C4-2B (cell line): ENCODE measurements at regions not wholly inside any gene's neighbourhood (a gene's known extent, or its start where the extent isn't known, plus 50 kb on each side); places are given as distances from the start of the nearest gene placed in this dataset.

Experiments used
- ZFX ChIP-seq: fragments of 450-650 bp; IDR thresholded peaks from 2 replicates; pipeline ENCODE4 v1.6.1; 2017
- TF ChIP-seq, protein P1 (sequence below): fragments of 450-650 bp; conservative IDR thresholded peaks from 2 replicates; pipeline ENCODE4 v1.5.1; 2017; ENCODE audit warnings: mild to moderate bottlenecking

- TF ChIP-seq, protein P1, sequence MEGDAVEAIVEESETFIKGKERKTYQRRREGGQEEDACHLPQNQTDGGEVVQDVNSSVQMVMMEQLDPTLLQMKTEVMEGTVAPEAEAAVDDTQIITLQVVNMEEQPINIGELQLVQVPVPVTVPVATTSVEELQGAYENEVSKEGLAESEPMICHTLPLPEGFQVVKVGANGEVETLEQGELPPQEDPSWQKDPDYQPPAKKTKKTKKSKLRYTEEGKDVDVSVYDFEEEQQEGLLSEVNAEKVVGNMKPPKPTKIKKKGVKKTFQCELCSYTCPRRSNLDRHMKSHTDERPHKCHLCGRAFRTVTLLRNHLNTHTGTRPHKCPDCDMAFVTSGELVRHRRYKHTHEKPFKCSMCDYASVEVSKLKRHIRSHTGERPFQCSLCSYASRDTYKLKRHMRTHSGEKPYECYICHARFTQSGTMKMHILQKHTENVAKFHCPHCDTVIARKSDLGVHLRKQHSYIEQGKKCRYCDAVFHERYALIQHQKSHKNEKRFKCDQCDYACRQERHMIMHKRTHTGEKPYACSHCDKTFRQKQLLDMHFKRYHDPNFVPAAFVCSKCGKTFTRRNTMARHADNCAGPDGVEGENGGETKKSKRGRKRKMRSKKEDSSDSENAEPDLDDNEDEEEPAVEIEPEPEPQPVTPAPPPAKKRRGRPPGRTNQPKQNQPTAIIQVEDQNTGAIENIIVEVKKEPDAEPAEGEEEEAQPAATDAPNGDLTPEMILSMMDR = no peak
- no peak for TF ChIP-seq ZFX
Observed at GRCh38 chr16:76071690-76072089, 205.5 kb upstream of the CNTNAP4 start.
